ENCODE measurements at regions not wholly inside any gene's neighbourhood (a gene's known extent, or its start where the extent isn't known, plus 50 kb on each side); places are given as distances from the start of the nearest gene placed in this dataset.

DNA sequence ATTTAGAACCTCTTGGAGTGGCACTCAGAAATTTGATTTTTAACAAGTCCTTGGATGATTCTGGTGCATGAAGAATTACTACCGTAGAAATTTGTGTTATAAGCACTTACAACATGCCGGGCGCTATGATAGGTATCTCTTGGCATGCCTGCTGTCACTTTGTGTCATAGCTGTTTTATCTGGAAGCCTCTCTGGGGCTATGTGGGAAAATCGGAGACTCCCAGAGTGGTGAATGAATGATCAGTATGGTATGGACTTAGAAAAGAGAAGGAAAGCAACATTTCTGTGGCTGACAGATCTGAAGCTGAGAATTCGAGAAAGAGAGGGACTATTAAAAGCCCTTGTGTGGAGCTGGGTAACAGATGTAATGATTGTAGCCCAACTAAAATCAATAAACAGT lies 177.4 kb upstream of the MAMLD1 start:
- Histone ChIP-seq H3K23me2 (ENCODE audit: insufficient read length, low read depth, low read length, poor library complexity, severe bottlenecking) (no peaks in the 10 kb centered on the region), H2BK20ac (ENCODE audit: low read depth, low read length, poor library complexity, severe bottlenecking) (no peak overlapping the region), H4K91ac (ENCODE audit: insufficient read length, low read depth, low read length) (no peak overlapping the region), H3K79me2 (ENCODE audit: insufficient read depth, low read length) (no peaks in the 10 kb centered on the region), H2AK5ac (ENCODE audit: insufficient read length, low read length) (no peak overlapping the region), H3K27me3 (ENCODE audit: insufficient read depth, low read length) (no peaks in the 10 kb centered on the region), H3K4me1 (ENCODE audit: insufficient read depth, low read length) (no peaks in the 10 kb centered on the region), H3K79me1 (ENCODE audit: insufficient read depth, low read depth, low read length, poor library complexity, severe bottlenecking) (no peaks in the 10 kb centered on the region), H2BK12ac (ENCODE audit: insufficient read length, low read depth, low read length) (no peak overlapping the region), H3K4ac (ENCODE audit: low read depth, low read length) (no peak overlapping the region), H4K20me1 (ENCODE audit: control insufficient read depth, insufficient read depth, insufficient read length) (no peaks in the 10 kb centered on the region), H3K4me2 (ENCODE audit: insufficient read depth, insufficient read length, low read length) (no peak overlapping the region), H3K27ac (ENCODE audit: insufficient read length, low read depth, low read length) (no peak overlapping the region), H3T11ph (ENCODE audit: low read length) (no peak overlapping the region), H2BK120ac (ENCODE audit: low read depth, low read length, poor library complexity, severe bottlenecking) (no peak overlapping the region), H3K23ac (ENCODE audit: insufficient read length, low read depth, low read length) (no peak overlapping the region), H4K8ac (replicated peaks; ENCODE audit: insufficient read length, low read depth, low read length) (no peak overlapping the region), H3K14ac (ENCODE audit: insufficient read depth, low read length) (no peak overlapping the region), H3K9ac (ENCODE audit: extremely low read depth, insufficient read length, low read length) (no peak overlapping the region), H4K5ac (ENCODE audit: insufficient read length, low read depth, low read length) (no peak overlapping the region), H3K56ac (ENCODE audit: insufficient read length, low read depth, low read length) (no peak overlapping the region), H2AFZ (ENCODE audit: low read length) (no peak overlapping the region), H3K9me3 (ENCODE audit: control insufficient read depth, low read depth, low read length) (peaks cover 41% of the 10 kb centered on the region), H2BK5ac (ENCODE audit: insufficient read length, low read length) (no peak overlapping the region), H2BK15ac (ENCODE audit: low read depth, low read length) (no peak overlapping the region), H3K18ac (ENCODE audit: insufficient read length, low read depth, low read length) (no peak overlapping the region)
- Mint-ChIP-seq H3K4me1 (peaks cover 3 to 4% of the 10 kb centered on the region in 2 experiments; a peak in 1 of 4 replicates), H3K27me3 (ENCODE audit: low read depth) (peaks cover 35% of the 10 kb centered on the region), H3K27ac (no peak overlapping the region), H3K4me3 (no peak overlapping the region), H3K9me3 (peaks cover 75 to 77% of the 10 kb centered on the region in 2 experiments), H3K36me3 (ENCODE audit: insufficient read depth in 1 of 3, low read depth in 3 of 3) (no peaks in the 10 kb centered on the region; a peak in 3 of 7 replicates)
- no peak for DNase-seq
- no CpG with 5 or more reads among the region's 5 CpGs for WGBS (ENCODE audit: extremely low coverage, insufficient read length, low lambda C conversion rate)
- TF ChIP-seq, protein P1, sequence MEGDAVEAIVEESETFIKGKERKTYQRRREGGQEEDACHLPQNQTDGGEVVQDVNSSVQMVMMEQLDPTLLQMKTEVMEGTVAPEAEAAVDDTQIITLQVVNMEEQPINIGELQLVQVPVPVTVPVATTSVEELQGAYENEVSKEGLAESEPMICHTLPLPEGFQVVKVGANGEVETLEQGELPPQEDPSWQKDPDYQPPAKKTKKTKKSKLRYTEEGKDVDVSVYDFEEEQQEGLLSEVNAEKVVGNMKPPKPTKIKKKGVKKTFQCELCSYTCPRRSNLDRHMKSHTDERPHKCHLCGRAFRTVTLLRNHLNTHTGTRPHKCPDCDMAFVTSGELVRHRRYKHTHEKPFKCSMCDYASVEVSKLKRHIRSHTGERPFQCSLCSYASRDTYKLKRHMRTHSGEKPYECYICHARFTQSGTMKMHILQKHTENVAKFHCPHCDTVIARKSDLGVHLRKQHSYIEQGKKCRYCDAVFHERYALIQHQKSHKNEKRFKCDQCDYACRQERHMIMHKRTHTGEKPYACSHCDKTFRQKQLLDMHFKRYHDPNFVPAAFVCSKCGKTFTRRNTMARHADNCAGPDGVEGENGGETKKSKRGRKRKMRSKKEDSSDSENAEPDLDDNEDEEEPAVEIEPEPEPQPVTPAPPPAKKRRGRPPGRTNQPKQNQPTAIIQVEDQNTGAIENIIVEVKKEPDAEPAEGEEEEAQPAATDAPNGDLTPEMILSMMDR (conservative IDR thresholded peaks at IDR 0.05): no peak
